Activated CD4-positive, alpha-beta T cell treated with anti-CD3 and anti-CD28 coated beads, Interleukin-2, amount 50 U/mL, for 16 hours (primary cell): ENCODE measurements at regions not wholly inside any gene's neighbourhood (a gene's known extent, or its start where the extent isn't known, plus 50 kb on each side); places are given as distances from the start of the nearest gene placed in this dataset.

Source experiments
- DNase-seq: peaks from one replicate; pipeline ENCODE4 v3.0.0-alpha.2; 2020

- DNase-seq: no peak
Observed at GRCh38 chr10:111204838-111205237, 128.0 kb downstream of the ADRA2A start.

DNA sequence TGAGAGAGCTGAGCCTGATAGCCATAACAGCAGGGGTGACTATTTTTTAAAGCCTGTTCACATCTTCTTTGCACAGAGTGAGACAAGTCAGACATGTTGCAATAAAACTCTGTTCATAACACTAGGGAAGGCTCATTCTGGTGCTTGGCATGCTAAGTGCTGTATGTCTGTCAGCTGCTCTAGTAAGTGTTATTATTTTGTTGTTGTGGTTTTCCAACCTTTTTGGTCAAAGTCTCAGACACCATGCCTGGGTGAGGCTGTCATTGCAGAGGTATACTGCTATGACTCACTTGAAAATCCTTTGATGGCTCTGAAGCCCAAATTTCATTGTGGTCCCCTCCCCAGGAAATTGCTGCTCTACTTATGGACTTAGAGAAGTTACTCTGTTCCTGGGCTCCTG, 129.7 kb downstream of the ADRA2A start:
- DNase-seq: no peak

- DNase-seq: no peak
Observed at GRCh38 chr10:111207500-111207899, 130.7 kb downstream of the ADRA2A start.

GRCh38 chr10:111208951-111209350, 132.1 kb downstream of the ADRA2A start:
- DNase-seq: no peak

- no peak for DNase-seq
Observed at GRCh38 chr10:111209692-111210091, 132.9 kb downstream of the ADRA2A start.

DNA sequence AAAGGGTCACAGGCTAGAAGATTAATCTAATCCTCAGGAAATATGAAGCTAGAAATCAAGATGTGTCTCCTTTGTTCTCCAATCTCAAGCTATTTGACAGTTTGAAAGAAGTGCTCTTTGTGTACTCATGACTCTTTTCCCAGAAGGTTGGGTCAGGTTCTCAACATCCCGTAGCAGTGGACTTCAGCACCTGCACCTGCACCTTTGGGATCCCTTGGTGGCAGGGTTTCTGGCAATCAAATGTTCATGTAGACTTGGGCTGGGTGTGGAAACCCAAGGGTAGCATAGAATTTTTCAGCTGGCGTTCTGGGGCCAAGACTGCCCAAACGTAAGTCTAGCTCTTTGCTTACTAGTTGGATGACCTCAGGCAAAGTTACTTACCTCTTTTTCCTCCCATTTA, 134.4 kb downstream of the ADRA2A start:
- no peak for DNase-seq

GRCh38 chr10:111211706-111212105, 134.9 kb downstream of the ADRA2A start:
- DNase-seq: no peak

DNA sequence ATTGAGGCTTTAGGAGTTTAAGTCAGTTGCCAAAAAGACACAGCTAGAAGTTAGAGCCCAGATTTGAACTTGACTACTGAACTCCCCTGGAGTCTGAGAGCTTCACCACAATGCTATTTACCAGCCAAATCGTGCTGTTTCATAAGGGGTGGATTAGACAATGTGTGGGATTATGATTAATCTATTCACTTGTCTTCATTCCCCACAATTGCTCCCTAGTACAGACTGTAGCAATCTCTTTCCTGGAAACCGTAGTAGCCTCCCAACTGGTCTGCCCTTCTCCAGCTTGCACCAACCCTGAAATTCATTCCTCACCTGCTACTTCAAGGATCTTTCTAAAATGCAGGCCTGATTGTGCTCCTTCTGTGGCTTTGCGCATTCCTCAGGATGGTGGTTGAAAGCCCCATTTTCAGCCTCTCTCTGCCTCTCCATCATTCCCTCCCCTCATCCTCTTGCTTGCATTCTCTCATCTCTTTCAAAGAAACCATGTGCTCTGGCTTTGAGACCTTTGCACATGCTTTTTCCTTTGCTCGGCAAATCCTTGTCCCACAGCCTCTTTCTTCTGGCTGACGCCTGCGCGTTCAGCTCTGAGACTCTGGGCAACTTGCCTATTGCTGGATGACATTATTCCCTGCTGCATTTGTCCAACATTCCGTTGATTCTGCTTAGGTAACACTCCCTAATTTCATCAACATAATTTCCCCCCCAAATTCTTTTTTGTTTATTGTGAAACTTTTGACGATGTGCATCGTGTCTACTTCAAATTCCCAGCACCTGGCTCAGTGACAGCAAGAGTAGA, 145.1 kb downstream of the ADRA2A start:
- DNase-seq: no peak

DNA sequence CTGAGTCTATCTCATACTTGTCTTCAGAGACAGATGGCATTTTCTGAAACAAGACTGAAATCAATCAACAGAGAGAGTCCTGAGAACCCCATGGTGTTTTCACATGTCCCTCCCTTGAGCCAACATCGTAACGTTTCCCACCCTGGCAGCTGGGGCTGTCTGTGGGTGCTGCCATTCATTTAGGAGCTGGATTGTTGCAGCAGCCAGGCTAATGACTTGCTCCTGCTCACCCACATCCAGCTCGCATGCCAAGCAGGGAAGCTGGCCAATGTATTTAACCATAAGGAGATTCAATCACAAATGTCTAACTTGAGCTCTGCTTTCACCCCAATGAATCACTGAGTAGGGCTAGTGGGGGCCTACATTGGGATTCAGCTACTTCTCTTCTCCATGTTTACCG, 146.1 kb downstream of the ADRA2A start:
- DNase-seq: no peak

GRCh38 chr10:111231779-111232178, 154.9 kb downstream of the ADRA2A start:
- DNase-seq: no peak

DNA sequence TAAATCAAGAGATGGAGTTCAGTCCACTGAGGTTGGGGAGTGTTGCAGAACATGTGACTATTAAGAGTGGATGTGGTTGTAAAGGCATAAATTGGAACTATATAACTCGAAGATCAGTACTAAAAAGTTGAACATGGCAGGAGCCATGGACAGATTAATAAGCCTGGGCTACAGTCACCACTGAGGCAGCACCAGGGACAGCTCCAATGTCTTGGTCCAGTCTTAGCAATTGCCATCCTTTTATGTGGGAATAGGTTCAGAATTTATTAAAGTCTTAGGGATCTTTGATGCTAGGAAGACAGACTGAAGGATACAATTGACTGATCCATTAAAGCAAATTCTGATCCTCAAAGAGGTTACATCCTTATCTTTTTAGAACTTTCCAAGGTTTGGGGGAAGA, 156.6 kb downstream of the ADRA2A start:
- no peak for DNase-seq

- DNase-seq: no peak
Observed at GRCh38 chr10:111234234-111234913, 157.5 kb downstream of the ADRA2A start.

DNA sequence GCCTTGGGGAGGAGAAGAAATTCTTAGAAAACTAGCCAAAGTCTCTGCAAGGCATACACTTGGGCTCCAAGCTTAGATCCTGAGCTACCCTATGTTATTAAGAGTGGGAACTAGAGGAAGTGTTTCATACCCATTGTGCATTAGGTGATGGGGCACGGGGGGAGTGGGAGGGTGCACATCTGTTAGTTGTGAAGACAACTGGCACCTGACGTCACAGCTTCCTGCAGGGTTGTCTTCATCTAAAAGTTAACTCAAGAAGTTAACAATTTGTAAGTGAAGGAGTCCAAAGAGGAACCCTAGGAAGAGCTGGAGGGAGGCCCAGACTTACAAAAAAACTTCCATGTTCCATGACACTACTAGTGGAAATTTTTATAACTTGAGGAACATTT, 158.1 kb downstream of the ADRA2A start:
- DNase-seq: no peak

DNA sequence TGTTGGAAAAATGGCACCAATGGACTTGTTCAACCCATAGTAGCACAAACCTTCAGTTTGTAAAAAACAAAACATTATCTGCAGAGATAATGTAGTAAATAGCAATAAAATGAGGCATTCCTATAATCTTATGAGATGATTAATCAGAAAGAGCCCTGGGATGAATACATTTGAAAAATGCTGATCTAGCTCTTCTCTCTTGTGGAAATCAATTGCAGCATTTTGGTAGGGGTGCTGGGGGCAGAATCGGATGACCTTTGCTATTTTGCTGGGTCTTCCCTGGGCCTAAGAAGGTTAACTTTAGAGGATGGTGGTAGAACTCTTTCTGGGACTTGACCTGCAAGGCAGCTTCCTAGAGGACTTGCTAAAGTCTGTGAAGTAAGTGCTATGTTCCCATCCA, 163.5 kb downstream of the ADRA2A start:
- DNase-seq: no peak

GRCh38 chr10:111243126-111243525, 166.3 kb downstream of the ADRA2A start:
- no peak for DNase-seq

DNA sequence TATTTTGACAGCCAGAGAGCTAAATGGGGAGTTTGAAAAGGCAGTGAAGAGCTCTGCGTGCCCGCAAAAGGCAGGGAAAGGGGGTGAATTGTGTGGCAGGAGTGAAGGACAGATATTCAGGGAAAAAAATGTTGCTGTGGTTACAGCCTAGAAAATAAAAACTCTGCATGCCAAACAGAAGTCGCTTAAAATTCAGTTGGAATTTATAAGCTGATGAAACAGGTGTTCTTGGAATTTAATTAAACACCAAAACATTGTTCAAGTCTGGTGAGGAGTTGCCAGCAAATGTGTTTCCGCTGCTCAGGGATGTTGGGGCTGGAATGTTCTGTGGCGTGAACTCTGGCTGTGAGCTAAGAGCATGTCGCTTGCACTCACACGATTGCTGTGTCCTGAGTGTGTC, 169.3 kb downstream of the ADRA2A start:
- DNase-seq: no peak

- DNase-seq: no peak
Observed at GRCh38 chr10:111246814-111247452, 170.1 kb downstream of the ADRA2A start.

- no peak for DNase-seq
Observed at GRCh38 chr10:111247781-111248389, 171.1 kb downstream of the ADRA2A start.

GRCh38 chr10:111249925-111250324, 173.1 kb downstream of the ADRA2A start:
- no peak for DNase-seq

GRCh38 chr10:111261081-111261615, 184.3 kb downstream of the ADRA2A start:
- DNase-seq: no peak

- DNase-seq: no peak
Observed at GRCh38 chr10:111265341-111265740, 188.5 kb downstream of the ADRA2A start.

DNA sequence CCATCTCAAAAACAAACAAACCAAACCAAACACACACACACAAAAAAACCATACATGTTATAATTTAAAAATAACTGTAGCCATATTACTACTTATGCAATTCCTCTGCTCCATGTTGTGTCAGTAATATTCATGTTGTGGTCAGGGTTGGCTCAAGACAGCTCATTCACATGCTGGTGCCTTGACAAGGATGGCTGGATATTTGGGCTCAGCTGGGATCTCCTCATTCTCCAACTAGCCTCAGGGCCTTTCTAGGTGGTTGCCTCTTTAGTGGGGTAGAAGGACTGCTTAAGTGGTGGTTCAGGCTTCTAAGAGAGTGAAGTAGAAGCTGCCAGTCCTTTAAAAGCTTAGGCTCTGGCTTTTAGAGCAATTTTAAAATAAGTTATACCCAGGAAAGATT, 189.3 kb downstream of the ADRA2A start:
- DNase-seq: no peak

DNA sequence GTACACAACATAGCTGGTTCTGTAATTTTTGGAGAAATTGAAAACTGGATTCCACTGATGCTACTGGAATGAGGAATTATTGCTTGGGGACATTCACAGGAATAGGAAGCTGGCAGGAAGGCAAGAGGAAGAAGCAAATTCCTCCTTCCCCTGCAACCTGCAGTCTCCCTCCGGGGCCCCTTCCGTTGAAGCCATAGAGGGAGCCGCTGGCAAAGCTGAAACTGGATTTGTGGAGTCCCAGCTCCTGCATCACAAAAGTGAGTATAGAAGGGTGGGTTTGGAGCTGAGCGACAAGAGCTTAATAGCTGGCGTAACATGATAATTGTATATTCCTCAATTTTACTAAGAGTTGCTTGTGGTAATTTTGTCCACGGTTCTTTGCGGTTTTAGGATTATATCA, 190.8 kb downstream of the ADRA2A start:
- no peak for DNase-seq
